H9 (cell line): ENCODE measurements at regions not wholly inside any gene's neighbourhood (a gene's known extent, or its start where the extent isn't known, plus 50 kb on each side); places are given as distances from the start of the nearest gene placed in this dataset.

ENCODE experiments used
- DNase-seq: peaks from one replicate; pipeline ENCODE4 v3.0.0-alpha.2; 2017
- H2AFZ ChIP-seq: one replicate; pipeline ENCODE4 v1.6.1; 2013; ENCODE audit warnings: mild to moderate bottlenecking, low read length, control low read depth, moderate library complexity
- H2AK5ac ChIP-seq: 2 replicates; pipeline ENCODE4 v1.6.1; 2013; ENCODE audit warnings: low read length, control low read depth, mixed read lengths; ENCODE audit not compliant: insufficient read length
- H2BK120ac ChIP-seq: one replicate; pipeline ENCODE4 v1.6.1; 2013; ENCODE audit warnings: low read depth, mild to moderate bottlenecking, low read length, control low read depth, inconsistent platforms; ENCODE audit not compliant: poor library complexity, severe bottlenecking
- H2BK12ac ChIP-seq: 2 replicates; pipeline ENCODE4 v1.6.1; 2013; ENCODE audit warnings: low read length, control low read depth, mixed read lengths, low read depth; ENCODE audit not compliant: insufficient read length
- H2BK15ac ChIP-seq: 2 replicates; pipeline ENCODE4 v1.6.1; 2013; ENCODE audit warnings: low read depth, low read length, control low read depth
- H2BK20ac ChIP-seq: one replicate; pipeline ENCODE4 v1.6.1; 2013; ENCODE audit warnings: low read depth, mild to moderate bottlenecking, low read length, control low read depth, inconsistent platforms; ENCODE audit not compliant: poor library complexity, severe bottlenecking
- H2BK5ac ChIP-seq: 2 replicates; pipeline ENCODE4 v1.6.1; 2013; ENCODE audit warnings: low read length, control low read depth, mixed read lengths; ENCODE audit not compliant: insufficient read length
- H3K14ac ChIP-seq: 2 replicates; pipeline ENCODE4 v1.6.1; 2013; ENCODE audit warnings: low read length, control low read depth; ENCODE audit not compliant: insufficient read depth
- H3K18ac ChIP-seq: 2 replicates; pipeline ENCODE4 v1.6.1; 2013; ENCODE audit warnings: low read depth, mild to moderate bottlenecking, mixed read lengths, low read length, control low read depth; ENCODE audit not compliant: insufficient read length
- H3K23ac ChIP-seq: 2 replicates; pipeline ENCODE4 v1.6.1; 2013; ENCODE audit warnings: low read length, control low read depth, mixed read lengths, low read depth; ENCODE audit not compliant: insufficient read length
- H3K23me2 ChIP-seq: 2 replicates; pipeline ENCODE4 v1.6.1; 2013; ENCODE audit warnings: low read depth, mild to moderate bottlenecking, mixed read lengths, low read length, control low read depth; ENCODE audit not compliant: insufficient read length, poor library complexity, severe bottlenecking
- H3K27ac ChIP-seq: 2 replicates; pipeline ENCODE4 v1.5.1; 2013; ENCODE audit warnings: low read length, control low read depth, mixed read lengths, low read depth; ENCODE audit not compliant: insufficient read length
- H3K27me3 ChIP-seq: 2 replicates; pipeline ENCODE4 v1.6.1; 2013; ENCODE audit warnings: low read length, control low read depth, inconsistent platforms; ENCODE audit not compliant: insufficient read depth
- H3K4ac ChIP-seq: 2 replicates; pipeline ENCODE4 v1.6.1; 2013; ENCODE audit warnings: low read depth, mild to moderate bottlenecking, control low read depth, inconsistent platforms, low read length, moderate library complexity
- H3K4me1 ChIP-seq: 2 replicates; pipeline ENCODE4 v1.6.1; 2013; ENCODE audit warnings: low read length, control low read depth, inconsistent platforms; ENCODE audit not compliant: insufficient read depth
- H3K4me2 ChIP-seq: 2 replicates; pipeline ENCODE4 v1.6.1; 2013; ENCODE audit warnings: low read length, control low read depth, mixed read lengths; ENCODE audit not compliant: insufficient read length, insufficient read depth
- H3K56ac ChIP-seq: 2 replicates; pipeline ENCODE4 v1.6.1; 2013; ENCODE audit warnings: low read depth, mild to moderate bottlenecking, mixed read lengths, low read length, control low read depth; ENCODE audit not compliant: insufficient read length
- H3K79me1 ChIP-seq: 2 replicates; pipeline ENCODE4 v1.6.1; 2013; ENCODE audit warnings: low read depth, mild to moderate bottlenecking, moderate library complexity, low read length, control low read depth, inconsistent platforms; ENCODE audit not compliant: insufficient read depth, poor library complexity, severe bottlenecking
- H3K79me2 ChIP-seq: 2 replicates; pipeline ENCODE4 v1.6.1; 2013; ENCODE audit warnings: low read length, control low read depth, inconsistent platforms; ENCODE audit not compliant: insufficient read depth
- H3K9ac ChIP-seq: 2 replicates; pipeline ENCODE4 v1.6.1; 2013; ENCODE audit warnings: low read length, control low read depth, mixed read lengths; ENCODE audit not compliant: insufficient read length; ENCODE audit errors: extremely low read depth
- H3K9me3 ChIP-seq: one replicate; pipeline ENCODE4 v1.6.1; 2013; ENCODE audit warnings: low read depth, low read length, inconsistent platforms; ENCODE audit not compliant: control insufficient read depth
- H3T11ph ChIP-seq: one replicate; pipeline ENCODE4 v1.6.1; 2013; ENCODE audit warnings: mild to moderate bottlenecking, low read length, control low read depth, inconsistent platforms
- H4K20me1 ChIP-seq: one replicate; pipeline ENCODE4 v1.6.1; 2013; ENCODE audit not compliant: control insufficient read depth, insufficient read length, insufficient read depth
- H4K5ac ChIP-seq: 2 replicates; pipeline ENCODE4 v1.6.1; 2013; ENCODE audit warnings: low read depth, mild to moderate bottlenecking, mixed read lengths, low read length, control low read depth; ENCODE audit not compliant: insufficient read length
- H4K8ac ChIP-seq: replicated peaks from 2 replicates; pipeline ENCODE4 v1.6.1; 2013; ENCODE audit warnings: low read length, control low read depth, mixed read lengths, low read depth; ENCODE audit not compliant: insufficient read length
- H4K91ac ChIP-seq: 2 replicates; pipeline ENCODE4 v1.6.1; 2013; ENCODE audit warnings: low read depth, mild to moderate bottlenecking, moderate library complexity, mixed read lengths, low read length, control low read depth; ENCODE audit not compliant: insufficient read length
- H3K27ac Mint-ChIP-seq, 3 experiments: 2 replicates in 2 of 3; 3 replicates in 1 of 3; pipeline ENCODE4 v1.8.0; 2020 to 2021; ENCODE audit warnings: mixed read lengths in 3 of 3, mild to moderate bottlenecking in 1 of 3, moderate library complexity in 1 of 3
- H3K27me3 Mint-ChIP-seq: 2 replicates; pipeline ENCODE4 v1.8.0; 2021; ENCODE audit warnings: low read depth, mild to moderate bottlenecking, moderate library complexity, mixed read lengths
- H3K36me3 Mint-ChIP-seq, 3 experiments: 2 replicates in 2 of 3; 3 replicates in 1 of 3; pipeline ENCODE4 v1.8.0; 2020 to 2021; ENCODE audit warnings: low read depth in 3 of 3, mixed read lengths in 3 of 3; ENCODE audit not compliant: insufficient read depth in 1 of 3
- H3K4me1 Mint-ChIP-seq, 2 experiments: 2 replicates each; pipeline ENCODE4 v1.8.0; 2020; ENCODE audit warnings: mixed read lengths in 2 of 2
- H3K4me3 Mint-ChIP-seq, 2 experiments: 2 replicates in 1 of 2; 3 replicates in 1 of 2; pipeline ENCODE4 v1.8.0; 2020 to 2021; ENCODE audit warnings: mild to moderate bottlenecking in 2 of 2, mixed read lengths in 2 of 2, moderate library complexity in 1 of 2
- H3K9me3 Mint-ChIP-seq, 2 experiments: 2 replicates in 1 of 2; 3 replicates in 1 of 2; pipeline ENCODE4 v1.8.0; 2020; ENCODE audit warnings: mild to moderate bottlenecking in 2 of 2, mixed read lengths in 2 of 2, moderate library complexity in 1 of 2
- WGBS: extraction: QIAGEN DNeasy Blood & Tissue Kit; methylation state at CpG from one replicate; pipeline ENCODE4 v1.1.7; 2013; ENCODE audit warnings: missing lambda C conversion rate, low lambda C conversion rate, mixed read lengths; ENCODE audit not compliant: insufficient read length; ENCODE audit errors: extremely low coverage; 5-methylcytosine and 5-hydroxymethylcytosine counted together
- TF ChIP-seq, protein P1 (sequence below): fragments of 200-600 bp; sonication (generic); conservative IDR thresholded peaks from 3 replicates; pipeline ENCODE4 v1.8.0; 2021; ENCODE audit warnings: antibody characterized with exemption, mild to moderate bottlenecking

- no peak overlapping the region for H3K27ac ChIP-seq
- no peak overlapping the region for H3K18ac ChIP-seq
These were observed 94.8 kb upstream of the CDH4 start for GRCh38 chr20:61157301-61157700.

More at GRCh38 chr20:61157301-61157700, 94.8 kb upstream of the CDH4 start:
- Histone ChIP-seq H3K14ac (no peak overlapping the region), H2AK5ac (no peak overlapping the region), H4K91ac (no peak overlapping the region), H2BK20ac (no peak overlapping the region), H3K79me2 (no peaks in the 10 kb centered on the region), H3K79me1 (no peaks in the 10 kb centered on the region), H3T11ph (no peak overlapping the region), H3K4me2 (no peak overlapping the region), H3K56ac (no peak overlapping the region), H2BK12ac (no peak overlapping the region), H2BK120ac (no peak overlapping the region), H3K27me3 (peaks cover 5% of the 10 kb centered on the region; the same call in 1 of the 2 replicates), H3K23me2 (no peaks in the 10 kb centered on the region), H3K4ac (no peak overlapping the region), H3K4me1 (no peaks in the 10 kb centered on the region; the same call in 1 of the 2 replicates), H4K20me1 (no peaks in the 10 kb centered on the region), H4K8ac (no peak overlapping the region), H3K23ac (no peak overlapping the region), H3K9ac (no peak overlapping the region), H2BK5ac (no peak overlapping the region), H4K5ac (no peak overlapping the region), H2BK15ac (no peak overlapping the region), H3K9me3 (no peaks in the 10 kb centered on the region), H2AFZ (no peak overlapping the region)
- Mint-ChIP-seq H3K36me3 (no peaks in the 10 kb centered on the region; a peak in 1 of 7 replicates), H3K27ac (no peak overlapping the region), H3K4me3 (no peak overlapping the region), H3K27me3 (peaks cover 76% of the 10 kb centered on the region), H3K9me3 (no peaks in the 10 kb centered on the region), H3K4me1 (peaks cover 4 to 9% of the 10 kb centered on the region in 2 experiments; a peak in 3 of 4 replicates)
- no CpG with 5 or more reads among the region's 8 CpGs for WGBS
- no peak for DNase-seq
- TF ChIP-seq, protein P1, sequence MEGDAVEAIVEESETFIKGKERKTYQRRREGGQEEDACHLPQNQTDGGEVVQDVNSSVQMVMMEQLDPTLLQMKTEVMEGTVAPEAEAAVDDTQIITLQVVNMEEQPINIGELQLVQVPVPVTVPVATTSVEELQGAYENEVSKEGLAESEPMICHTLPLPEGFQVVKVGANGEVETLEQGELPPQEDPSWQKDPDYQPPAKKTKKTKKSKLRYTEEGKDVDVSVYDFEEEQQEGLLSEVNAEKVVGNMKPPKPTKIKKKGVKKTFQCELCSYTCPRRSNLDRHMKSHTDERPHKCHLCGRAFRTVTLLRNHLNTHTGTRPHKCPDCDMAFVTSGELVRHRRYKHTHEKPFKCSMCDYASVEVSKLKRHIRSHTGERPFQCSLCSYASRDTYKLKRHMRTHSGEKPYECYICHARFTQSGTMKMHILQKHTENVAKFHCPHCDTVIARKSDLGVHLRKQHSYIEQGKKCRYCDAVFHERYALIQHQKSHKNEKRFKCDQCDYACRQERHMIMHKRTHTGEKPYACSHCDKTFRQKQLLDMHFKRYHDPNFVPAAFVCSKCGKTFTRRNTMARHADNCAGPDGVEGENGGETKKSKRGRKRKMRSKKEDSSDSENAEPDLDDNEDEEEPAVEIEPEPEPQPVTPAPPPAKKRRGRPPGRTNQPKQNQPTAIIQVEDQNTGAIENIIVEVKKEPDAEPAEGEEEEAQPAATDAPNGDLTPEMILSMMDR: no peak
